ENCODE measurements at regions not wholly inside any gene's neighbourhood (a gene's known extent, or its start where the extent isn't known, plus 50 kb on each side); places are given as distances from the start of the nearest gene placed in this dataset.

DNA sequence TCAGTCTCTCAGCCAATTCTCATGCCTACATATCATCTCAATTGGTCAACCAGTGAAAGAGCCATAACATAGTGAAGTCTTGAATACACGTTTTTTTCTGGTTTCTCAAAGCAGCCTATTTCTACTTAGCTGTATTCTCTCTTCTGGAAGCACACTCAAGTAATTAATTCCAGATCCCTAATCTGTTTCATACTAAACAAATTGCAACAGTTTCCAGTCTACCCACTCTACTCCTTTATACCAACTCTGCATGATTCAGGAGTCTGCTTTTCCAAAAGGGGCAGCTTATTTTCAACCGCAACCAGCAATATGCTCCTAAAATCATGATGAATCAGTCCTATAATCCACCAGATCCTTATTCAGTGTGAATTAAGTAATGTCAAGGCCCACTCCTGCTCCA is 211.7 kb downstream of the TLE1 start:
- TF ChIP-seq, protein P1, sequence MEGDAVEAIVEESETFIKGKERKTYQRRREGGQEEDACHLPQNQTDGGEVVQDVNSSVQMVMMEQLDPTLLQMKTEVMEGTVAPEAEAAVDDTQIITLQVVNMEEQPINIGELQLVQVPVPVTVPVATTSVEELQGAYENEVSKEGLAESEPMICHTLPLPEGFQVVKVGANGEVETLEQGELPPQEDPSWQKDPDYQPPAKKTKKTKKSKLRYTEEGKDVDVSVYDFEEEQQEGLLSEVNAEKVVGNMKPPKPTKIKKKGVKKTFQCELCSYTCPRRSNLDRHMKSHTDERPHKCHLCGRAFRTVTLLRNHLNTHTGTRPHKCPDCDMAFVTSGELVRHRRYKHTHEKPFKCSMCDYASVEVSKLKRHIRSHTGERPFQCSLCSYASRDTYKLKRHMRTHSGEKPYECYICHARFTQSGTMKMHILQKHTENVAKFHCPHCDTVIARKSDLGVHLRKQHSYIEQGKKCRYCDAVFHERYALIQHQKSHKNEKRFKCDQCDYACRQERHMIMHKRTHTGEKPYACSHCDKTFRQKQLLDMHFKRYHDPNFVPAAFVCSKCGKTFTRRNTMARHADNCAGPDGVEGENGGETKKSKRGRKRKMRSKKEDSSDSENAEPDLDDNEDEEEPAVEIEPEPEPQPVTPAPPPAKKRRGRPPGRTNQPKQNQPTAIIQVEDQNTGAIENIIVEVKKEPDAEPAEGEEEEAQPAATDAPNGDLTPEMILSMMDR (IDR thresholded peaks at IDR 0.05), result no peak
- TF ChIP-seq EZH2 (IDR thresholded peaks at IDR 0.05) (no peak), EZH2phosphoT487 (IDR thresholded peaks at IDR 0.05) (no peak)

Measured in neural progenitor cell (in vitro differentiated cells).